ENCODE measurements at regions not wholly inside any gene's neighbourhood (a gene's known extent, or its start where the extent isn't known, plus 50 kb on each side); places are given as distances from the start of the nearest gene placed in this dataset.

GRCh38 chr4:23390246-23390645 is 499.6 kb downstream of the PPARGC1A start:
- no peak for TF ChIP-seq CTCF (IDR thresholded peaks at IDR 0.05)
- TF ChIP-seq POLR2A (IDR thresholded peaks at IDR 0.05) = no peak

All from uterus (tissue), 2 donors.